ENCODE measurements at regions not wholly inside any gene's neighbourhood (a gene's known extent, or its start where the extent isn't known, plus 50 kb on each side); places are given as distances from the start of the nearest gene placed in this dataset.

- Histone ChIP-seq H3K14ac (replicated peaks; ENCODE audit: low read depth, low read length) (no peak overlapping the region), H4K20me1 (ENCODE audit: insufficient read depth, low read length) (no peaks in the 10 kb centered on the region), H3K4ac (ENCODE audit: low read depth, low read length) (no peak overlapping the region), H3K18ac (ENCODE audit: low read depth, low read length) (no peak overlapping the region), H4K91ac (ENCODE audit: insufficient read depth, low read depth, low read length) (no peak overlapping the region), H3K4me2 (ENCODE audit: low read depth, low read length) (no peak overlapping the region), H2AK5ac (ENCODE audit: low read depth, low read length) (no peak overlapping the region), H3K56ac (ENCODE audit: extremely low read depth, insufficient read depth, low read length) (no peak overlapping the region), H3K23ac (ENCODE audit: low read depth, low read length) (no peak overlapping the region), H2BK5ac (ENCODE audit: low read depth, low read length, poor library complexity, severe bottlenecking) (no peak overlapping the region), H3K9me3 (ENCODE audit: control insufficient read depth, insufficient read depth, low read length) (no peaks in the 10 kb centered on the region), H2AK9ac (replicated peaks; ENCODE audit: low read depth, low read length, poor library complexity) (no peak overlapping the region), H3K27me3 (ENCODE audit: control insufficient read depth, insufficient read depth, low read length) (no peaks in the 10 kb centered on the region), H3K4me1 (ENCODE audit: control insufficient read depth, insufficient read depth, low read length) (no peaks in the 10 kb centered on the region), H2BK20ac (ENCODE audit: low read depth, low read length) (no peak overlapping the region), H3K9ac (ENCODE audit: low read depth, low read length) (no peak overlapping the region), H3K36me3 (ENCODE audit: control insufficient read depth, insufficient read depth, low read length) (no peaks in the 10 kb centered on the region), H3K9me1 (ENCODE audit: insufficient read depth, low read length) (no peaks in the 10 kb centered on the region), H2AFZ (replicated peaks; ENCODE audit: low read length, poor library complexity) (no peak overlapping the region), H3K27ac (ENCODE audit: insufficient read depth, low read length) (no peak overlapping the region), H2BK120ac (ENCODE audit: low read depth, low read length) (no peak overlapping the region), H4K5ac (ENCODE audit: low read depth, low read length) (no peak overlapping the region), H3K4me3 (ENCODE audit: insufficient read depth, low read depth, low read length) (no peak overlapping the region), H2BK15ac (ENCODE audit: low read depth, low read length) (no peak overlapping the region), H4K8ac (ENCODE audit: low read depth in 2 of 2, low read length in 2 of 2) (no peak overlapping the region), H3K79me1 (ENCODE audit: low read depth in 1 of 2, low read length in 2 of 2) (no peaks in the 10 kb centered on the region)
- intact Hi-C loops (cut with micrococcal nuclease), result loop anchor here (1.0 to 10.0 kb wide), 7 partner anchors 119 to 1544 kb away; partner anchors contain the start of gene PBX1
- peak; percentile 74 for ATAC-seq (ENCODE audit: low read depth)
- WGBS, 2 experiments (ENCODE audit: extremely low coverage in 2 of 2, insufficient read length in 1 of 2), result no CpG with 5 or more reads among the region's 2 CpGs
- ChIA-PET POLR2A (ENCODE audit: unreplicated experiment) (no interaction called here), CTCF (interaction anchor here (0.6 to 2.0 kb wide), 2 partner anchors 15 to 1083 kb away, joined by 6 read pairs; no protein-coding TSS in a partner anchor)
- dilution Hi-C loops (cut with HindIII; ENCODE audit: low sequenced_read_pairs, unreplicated experiment), result no loop called here
- BruUV-seq (replicated peaks), result no TSS peak
- in situ Hi-C loops (cut with MboI; ENCODE audit: low sequenced_read_pairs), result loop anchor here (25.0 kb wide), 1 partner anchor 1533 kb away; no protein-coding TSS in a partner anchor
- TF ChIP-seq RAD21 (IDR thresholded peaks at IDR 0.05; ENCODE audit: low read length), result peak; percentile 46
- TF ChIP-seq SMC3 (IDR thresholded peaks at IDR 0.05; ENCODE audit: low read depth, low read length), result peak; percentile 60
- no peak for TF ChIP-seq RCOR1 (IDR thresholded peaks at IDR 0.05; ENCODE audit: insufficient replicate concordance, low read length)
- peak; percentile 65 for TF ChIP-seq CTCF (conservative IDR thresholded peaks at IDR 0.05; ENCODE audit: low read depth, low read length)
- DNase-seq, result peak; percentile 15
These were observed 207.1 kb downstream of the NUF2 start for GRCh38 chr1:163528710-163529348.

Measured in IMR-90 (cell line).